Stimulated activated CD4-positive, alpha-beta T cell treated with anti-CD3 and anti-CD28 coated beads, Interleukin-1b, Interleukin-23, amount 100 ng/mL, for 48 hours (primary cell): ENCODE measurements at regions not wholly inside any gene's neighbourhood (a gene's known extent, or its start where the extent isn't known, plus 50 kb on each side); places are given as distances from the start of the nearest gene placed in this dataset.
A peak's percentile ranks its signal among the peaks of the same experiment; 100 is the strongest.
"Not testable (repeated sequence)": the region's sequence is repeated elsewhere in the genome, so short reads cannot be mapped to it uniquely, and the experiment has no call there.

ENCODE experiments used
- DNase-seq: peaks from one replicate; pipeline ENCODE4 v3.0.0-alpha.2; 2020

- DNase-seq: no peak
Measured at GRCh38 chr16:56011808-56012481, 136.8 kb upstream of the CES5A start.

DNA sequence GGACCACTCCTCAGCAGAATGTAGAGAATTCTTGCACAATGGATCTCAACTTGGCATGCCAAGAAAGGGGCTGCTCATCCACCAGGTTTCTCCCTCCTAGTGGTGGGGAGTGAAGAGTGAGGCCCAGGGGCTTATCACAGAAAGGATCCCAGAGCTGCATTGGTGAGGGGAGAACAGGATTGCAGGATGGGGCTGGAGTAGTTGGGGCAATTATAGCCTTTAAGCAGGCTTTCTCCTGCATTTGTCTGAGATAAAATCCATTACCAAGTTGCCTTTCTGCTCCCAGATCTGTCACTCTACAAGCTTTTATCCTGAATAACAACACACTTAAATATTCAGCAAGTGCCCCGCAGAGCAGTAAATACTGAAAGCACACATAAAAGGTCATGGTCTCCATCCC is 130.8 kb upstream of the CES5A start:
- DNase-seq: no peak

- DNase-seq: no peak
Measured at GRCh38 chr16:55999683-56000082, 124.5 kb upstream of the CES5A start.

GRCh38 chr16:55993088-55993487 is 117.9 kb upstream of the CES5A start:
- no peak for DNase-seq

GRCh38 chr16:55992551-55992950 is 117.4 kb upstream of the CES5A start:
- DNase-seq: no peak

GRCh38 chr16:55991843-55992242 is 116.7 kb upstream of the CES5A start:
- DNase-seq: no peak

GRCh38 chr16:55989569-55989907 is 114.4 kb upstream of the CES5A start:
- DNase-seq: no peak

- not testable (repeated sequence) for DNase-seq
Measured at GRCh38 chr16:55988850-55989568, 113.8 kb upstream of the CES5A start.

DNA sequence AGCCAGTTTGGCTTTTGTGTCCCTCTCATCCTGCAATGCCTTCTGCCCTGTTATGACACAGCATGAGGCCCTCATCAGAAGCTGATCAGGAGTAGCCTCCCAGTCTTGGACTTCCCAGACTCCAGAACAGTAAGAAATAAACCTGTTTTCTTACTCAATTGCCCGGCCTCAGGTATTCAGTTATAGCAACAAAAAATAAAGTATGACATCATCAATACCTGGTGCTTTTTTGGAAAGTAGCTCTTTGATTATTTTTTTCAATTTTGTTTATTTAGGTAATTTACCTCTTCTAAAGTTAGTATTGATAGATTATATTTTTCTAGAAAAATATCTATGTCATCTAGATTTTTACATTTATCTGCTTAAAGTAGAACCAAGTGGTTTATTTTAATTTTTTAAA is 112.8 kb upstream of the CES5A start:
- no peak for DNase-seq

DNA sequence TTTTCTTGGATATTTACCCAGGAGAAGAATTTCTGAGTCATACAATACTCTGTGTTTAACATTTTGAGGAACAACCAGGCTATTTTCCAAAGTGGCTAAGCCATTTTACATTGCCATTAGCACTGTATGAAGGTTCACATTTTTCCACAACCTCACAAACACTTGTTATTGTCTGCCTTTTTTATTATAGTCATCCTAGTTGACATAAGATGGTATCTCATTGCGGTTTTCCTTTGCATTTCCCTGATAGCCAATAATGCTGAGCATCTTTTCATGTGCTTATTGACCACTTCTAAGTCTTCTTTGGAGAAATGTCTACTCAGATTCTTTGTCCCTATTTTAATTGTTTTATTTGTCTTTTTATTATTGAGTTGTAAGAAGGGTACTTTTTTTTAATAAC is 107.4 kb upstream of the CES5A start:
- DNase-seq: no peak

DNA sequence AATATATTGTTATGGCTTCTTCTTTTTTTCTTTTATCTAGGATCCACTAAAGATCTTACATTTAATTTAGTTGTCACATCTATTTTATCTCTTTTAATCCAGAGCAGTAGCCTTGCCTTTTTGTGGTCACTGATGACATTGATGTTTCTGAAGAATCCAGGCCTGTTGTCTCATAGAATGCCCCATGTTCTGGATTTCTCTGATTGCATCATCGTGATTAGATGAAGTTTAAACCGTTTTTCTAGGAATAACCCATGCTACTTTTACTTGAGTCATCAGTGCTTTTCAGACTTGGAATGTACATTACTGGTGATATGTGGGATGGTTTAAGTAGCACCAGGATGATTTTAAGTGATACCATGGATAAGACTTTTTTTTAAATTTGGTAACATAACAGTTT is 106.4 kb upstream of the CES5A start:
- DNase-seq: no peak

DNA sequence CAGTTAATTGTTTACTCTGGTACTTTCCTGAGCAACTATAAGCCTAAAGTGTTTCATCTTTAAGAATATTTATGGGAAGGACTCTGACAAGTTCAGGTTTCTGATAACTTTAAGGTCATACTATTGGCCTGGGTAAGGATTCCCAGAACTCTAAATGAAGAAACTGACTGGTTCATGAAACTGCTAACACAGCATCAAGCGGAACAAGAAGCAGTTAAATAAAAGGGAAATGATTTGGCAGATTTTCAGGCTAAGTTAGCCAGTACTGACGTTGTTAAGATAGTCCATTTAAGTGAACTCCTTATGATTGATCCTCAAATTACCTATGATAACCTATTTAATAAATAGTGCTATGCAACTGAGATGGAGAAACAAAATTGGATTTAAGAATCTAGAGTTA is 101.6 kb upstream of the CES5A start:
- DNase-seq: no peak

DNA sequence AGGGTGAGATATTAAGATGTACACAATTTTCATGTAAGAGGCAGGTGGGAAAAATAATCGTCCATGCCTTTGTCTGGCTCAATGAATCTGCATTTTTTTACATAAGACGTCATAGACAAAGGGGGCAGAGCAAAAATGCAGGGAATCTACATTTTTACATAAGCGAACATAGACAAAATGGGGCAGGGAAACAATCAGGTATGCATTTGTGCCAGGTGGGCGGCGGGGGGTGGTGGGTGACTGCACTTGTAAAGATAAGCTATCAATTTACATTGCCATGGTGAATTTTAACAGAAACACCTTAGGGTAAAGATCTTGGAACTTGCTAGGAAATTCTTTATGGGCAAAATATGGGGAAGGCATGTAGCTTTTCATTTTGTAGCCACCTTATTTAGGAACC is 96.3 kb upstream of the CES5A start:
- DNase-seq: no peak

GRCh38 chr16:55968221-55968620 is 93.0 kb upstream of the CES5A start:
- no peak for DNase-seq

DNA sequence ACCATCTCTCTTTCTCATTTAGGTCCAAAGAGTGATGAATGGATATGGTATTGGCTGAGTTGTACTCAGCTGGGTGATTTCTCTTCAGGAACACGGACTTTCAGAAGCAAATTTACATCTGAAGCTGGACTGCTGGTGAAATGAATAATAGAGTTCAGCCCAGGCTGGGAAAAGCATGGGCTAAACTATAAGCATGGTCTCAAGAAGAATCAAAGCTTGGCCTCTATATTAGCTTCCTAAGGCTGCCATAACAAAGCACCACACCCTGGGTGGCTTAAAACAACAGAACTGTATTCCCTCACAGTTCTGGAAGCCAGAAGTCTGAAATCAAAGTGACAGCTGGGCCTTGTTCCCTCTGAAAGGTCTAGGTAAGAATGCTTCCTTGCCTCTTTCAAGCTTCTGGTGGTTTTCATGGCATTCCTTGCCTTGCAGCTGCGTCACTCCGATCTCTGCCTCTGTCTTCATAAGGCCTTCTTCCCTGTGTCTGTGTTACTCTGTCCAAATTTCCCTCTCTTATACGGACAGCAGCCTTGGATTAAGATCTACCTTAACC is 89.8 kb upstream of the CES5A start:
- DNase-seq: no peak

DNA sequence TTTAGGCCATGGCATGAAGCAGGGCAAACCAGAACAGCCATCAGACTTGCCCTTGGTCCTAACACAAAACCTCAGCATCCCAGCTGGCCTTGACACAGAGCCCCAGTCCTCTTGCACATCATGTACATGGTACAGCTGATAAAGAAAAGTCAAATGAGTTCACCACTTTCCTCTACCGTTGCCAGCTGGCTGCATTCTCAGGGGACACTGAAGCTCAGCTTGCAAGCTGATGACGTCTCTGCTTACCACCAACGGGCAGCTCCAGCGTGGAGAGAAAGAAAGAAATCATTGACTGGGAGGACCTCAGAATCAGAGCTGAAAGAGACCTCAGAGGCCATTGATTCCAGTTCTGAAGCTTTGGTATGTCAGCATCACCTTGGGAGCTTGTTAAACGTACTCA is 80.7 kb upstream of the CES5A start:
- no peak for DNase-seq

- DNase-seq: no peak
Measured at GRCh38 chr16:55955424-55955823, 80.3 kb upstream of the CES5A start.

GRCh38 chr16:55954906-55955305 is 79.7 kb upstream of the CES5A start:
- DNase-seq: no peak

DNA sequence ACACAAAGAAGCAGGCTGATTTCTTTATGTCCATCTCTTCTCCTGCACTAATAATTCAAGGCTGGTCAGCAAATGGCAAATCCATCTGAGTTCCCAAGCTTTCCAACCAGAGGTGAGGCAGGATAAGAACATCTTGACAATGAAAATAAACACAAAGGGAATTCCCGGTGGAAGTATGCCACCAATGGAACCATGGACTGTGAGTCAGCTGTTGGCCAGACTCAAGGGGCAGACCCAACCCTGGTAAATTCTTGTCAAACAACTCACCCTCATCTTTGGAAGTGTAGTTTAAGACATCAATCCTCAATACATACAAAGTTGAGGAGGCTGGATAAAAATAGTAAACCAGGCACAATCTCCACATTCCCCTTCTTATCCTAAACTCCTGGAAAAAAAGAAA is 74.3 kb upstream of the CES5A start:
- DNase-seq: no peak

GRCh38 chr16:55948230-55948629 is 73.1 kb upstream of the CES5A start:
- DNase-seq: no peak

DNA sequence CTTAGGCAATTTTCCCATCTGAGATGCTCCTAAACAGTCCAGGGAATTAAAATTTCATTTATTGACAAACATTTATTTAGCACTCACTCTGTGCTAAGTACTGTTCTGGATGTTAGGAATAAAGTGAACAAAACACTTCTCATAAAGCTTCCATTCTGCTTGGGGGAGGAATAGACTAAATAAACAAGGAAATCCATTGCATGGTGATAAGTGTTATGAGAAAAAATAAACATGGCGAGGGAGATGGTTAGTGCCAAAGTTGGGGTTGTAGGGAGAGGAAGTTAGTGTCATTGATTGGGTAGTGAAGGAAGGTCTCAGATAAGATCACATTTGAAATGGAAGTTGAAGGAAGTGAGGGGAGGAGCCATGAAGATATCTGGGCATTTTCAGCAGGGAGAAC is 72.2 kb upstream of the CES5A start:
- no peak for DNase-seq

DNA sequence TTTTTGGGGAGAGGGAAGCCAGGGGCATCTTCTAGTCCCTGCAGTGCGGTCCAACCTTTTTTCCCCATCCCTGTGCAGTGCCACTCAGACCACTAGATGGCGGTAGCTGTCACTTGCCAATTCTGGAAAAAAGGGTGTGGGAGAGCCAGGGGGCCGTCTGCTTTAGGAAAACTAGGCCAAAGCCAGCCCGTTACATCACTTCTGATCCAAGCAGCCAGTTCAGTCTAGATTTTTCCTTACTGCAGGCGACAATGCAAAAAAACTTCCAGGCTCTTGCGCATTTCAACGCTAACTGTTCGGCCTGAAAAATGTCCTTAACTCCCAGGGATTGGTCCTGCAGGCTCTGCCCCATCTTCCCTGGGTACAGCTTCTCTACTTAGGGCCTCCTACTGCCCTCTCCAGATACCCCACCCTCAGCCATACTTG is 69.2 kb upstream of the CES5A start:
- DNase-seq: peak; percentile 27

DNA sequence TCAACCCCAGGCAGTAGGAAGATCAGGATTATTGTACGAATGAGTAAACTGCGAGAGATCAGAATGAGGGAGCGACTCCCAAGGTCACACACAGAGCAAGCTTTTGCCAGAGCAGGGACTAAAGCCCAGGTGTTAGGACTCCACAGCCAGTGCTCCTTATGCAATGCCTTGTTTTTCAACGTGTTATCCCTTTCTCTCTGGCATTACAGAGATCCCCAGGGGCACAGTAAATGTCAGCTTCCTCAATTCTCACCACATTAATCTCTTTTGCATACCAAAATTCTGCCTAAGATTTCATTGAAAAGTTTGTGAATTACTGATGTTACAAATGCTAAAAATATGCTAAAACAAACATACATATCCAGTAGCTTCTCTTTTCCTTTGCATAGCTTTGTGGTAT is 68.1 kb upstream of the CES5A start:
- no peak for DNase-seq

- DNase-seq: no peak
Measured at GRCh38 chr16:55942821-55943220, 67.6 kb upstream of the CES5A start.

DNA sequence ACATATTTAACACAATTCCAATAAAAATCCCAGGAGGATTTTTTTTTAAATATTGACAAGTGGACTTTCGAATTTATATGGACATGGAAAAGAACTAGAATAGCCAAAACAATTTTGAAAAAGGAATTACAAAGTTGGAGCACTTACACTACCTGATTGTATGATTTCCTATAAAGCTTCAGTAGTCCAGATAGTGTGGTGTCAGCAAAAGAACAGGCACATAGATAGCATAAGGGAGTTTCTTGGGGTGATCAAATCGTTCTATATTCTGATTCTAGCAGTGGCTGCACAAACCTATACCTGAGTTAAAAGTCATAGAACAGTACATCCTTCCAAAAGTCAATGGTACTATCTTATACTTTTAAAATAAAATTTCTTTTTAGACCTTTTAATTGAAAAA is 66.4 kb upstream of the CES5A start:
- DNase-seq: no peak
